Transverse colon (tissue), 4 donors: ENCODE measurements at regions not wholly inside any gene's neighbourhood (a gene's known extent, or its start where the extent isn't known, plus 50 kb on each side); places are given as distances from the start of the nearest gene placed in this dataset.

ENCODE experiments used
- DNase-seq: peaks from one replicate; pipeline ENCODE4 v3.0.0-alpha.2; 2019
- H3K27ac ChIP-seq, 4 donors: fragments of 200-600 bp; sonication (generic); 2 replicates each; pipeline ENCODE4 v1.5.1; 2016 to 2018; ENCODE audit warnings: inconsistent platforms in 4 of 4
- H3K27me3 ChIP-seq: fragments of 200-600 bp; sonication (generic); 2 replicates; pipeline ENCODE4 v1.5.1; 2017; ENCODE audit warnings: inconsistent platforms
- H3K36me3 ChIP-seq, 4 donors: fragments of 200-600 bp; sonication (generic); 2 replicates each; pipeline ENCODE4 v1.5.1; 2017 to 2019; ENCODE audit warnings: inconsistent platforms in 4 of 4
- H3K4me1 ChIP-seq, 4 donors: fragments of 200-600 bp; sonication (generic); 2 replicates each; pipeline ENCODE4 v1.5.1; 2017 to 2020; ENCODE audit warnings: inconsistent platforms in 4 of 4
- H3K4me3 ChIP-seq, 4 donors: fragments of 200-600 bp; sonication (generic); 1 replicate in 1 of 4; 2 replicates in 3 of 4; pipeline versions ENCODE4 v1.5.1 to v1.6.1; 2017 to 2019; ENCODE audit warnings: inconsistent platforms in 4 of 4
- H3K9me3 ChIP-seq, 2 donors: fragments of 200-600 bp; sonication (generic); 2 replicates each; pipeline ENCODE4 v1.5.1; 2017 to 2019; ENCODE audit warnings: inconsistent platforms in 2 of 2
- EP300 ChIP-seq: sonication (generic); formaldehyde crosslinking; IDR thresholded peaks from one replicate; pipeline ENCODE4 v1.6.1; 2017; ENCODE audit warnings: antibody characterized with exemption, low read depth
- POLR2A ChIP-seq: fragments of 450-650 bp; IDR thresholded peaks from one replicate; pipeline ENCODE4 v1.6.1; 2016; ENCODE audit warnings: antibody characterized with exemption, mild to moderate bottlenecking, moderate library complexity
- POLR2AphosphoS5 ChIP-seq, 3 donors: sonication (generic); formaldehyde crosslinking; IDR thresholded peaks; one replicate each; pipeline ENCODE4 v1.6.1; 2016; ENCODE audit warnings: antibody characterized with exemption in 3 of 3
- WGBS, 2 donors: methylation state at CpG; one replicate each; pipeline ENCODE4 v1.1.5; 2018; ENCODE audit warnings: low coverage in 1 of 2; 5-methylcytosine and 5-hydroxymethylcytosine counted together
- in situ Hi-C, 4 donors: fragments of 200-750 bp; cut with MboI; loops; one replicate each; pipeline versions ENCODE4 v1.15.0 to v1.15.1; 2017; ENCODE audit warnings: low sequenced_read_pairs in 3 of 4, low pct_ligation_motif_present in 1 of 4, low pct_unique_long_range_greater_than_20kb in 1 of 4
- intact Hi-C: fragments of 100-400 bp; cut with DNase I; formaldehyde crosslinking; loops from one replicate; pipeline ENCODE4 v1.15.1; 2023; ENCODE audit warnings: low total_unique reads
- TF ChIP-seq, protein P1 (sequence below), 5 experiments: fragments of 200-600 bp in 3 of 5; fragments of 450-650 bp in 2 of 5; sonication (generic) in 3 of 5; IDR thresholded peaks; 1 replicate in 2 of 5; 2 replicates in 3 of 5; pipeline ENCODE4 v1.5.1; 2016 to 2017; ENCODE audit warnings: antibody characterized with exemption in 5 of 5, inconsistent platforms in 3 of 5, mild to moderate bottlenecking in 2 of 5, moderate library complexity in 1 of 5

DNA sequence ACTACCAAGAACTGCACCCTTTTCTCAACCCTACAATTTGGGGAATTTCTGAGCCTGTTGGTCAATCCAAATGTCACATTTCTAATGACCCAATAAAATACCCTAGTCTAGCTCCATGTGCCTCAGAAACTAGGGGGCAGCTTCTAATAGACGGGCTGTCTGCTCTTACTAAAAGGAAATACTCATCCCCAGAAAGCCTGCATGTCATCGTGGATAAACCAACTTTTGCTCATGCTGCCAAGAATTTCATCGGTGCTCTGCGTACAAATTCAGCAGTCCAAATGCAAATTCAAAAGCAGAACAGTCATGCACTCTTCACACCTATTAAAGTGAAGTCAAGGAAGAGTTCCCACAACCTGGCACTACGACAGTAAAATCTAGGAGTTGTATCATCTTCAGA is 377.3 kb downstream of the LNPK start:
- DNase-seq = no peak
- Histone ChIP-seq H3K27me3 (no peaks in the 10 kb centered on the region), H3K36me3 (no peaks in the 10 kb centered on the region), H3K9me3 (no peaks in the 10 kb centered on the region), H3K4me3 (no peak overlapping the region), H3K27ac (no peak overlapping the region), H3K4me1 (peaks cover 0 to 5% (median 0%) of the 10 kb centered on the region in 4 donors)
- intact Hi-C loops (no loop called here), in situ Hi-C loops (no loop called here)
- WGBS, 2 donors = 51 to 66% methylated on average over 5 of the region's 5 CpGs
- TF ChIP-seq POLR2A (no peak), EP300 (no peak), POLR2AphosphoS5 (IDR thresholded peaks at IDR 0.05) (no peak)
- TF ChIP-seq, protein P1, sequence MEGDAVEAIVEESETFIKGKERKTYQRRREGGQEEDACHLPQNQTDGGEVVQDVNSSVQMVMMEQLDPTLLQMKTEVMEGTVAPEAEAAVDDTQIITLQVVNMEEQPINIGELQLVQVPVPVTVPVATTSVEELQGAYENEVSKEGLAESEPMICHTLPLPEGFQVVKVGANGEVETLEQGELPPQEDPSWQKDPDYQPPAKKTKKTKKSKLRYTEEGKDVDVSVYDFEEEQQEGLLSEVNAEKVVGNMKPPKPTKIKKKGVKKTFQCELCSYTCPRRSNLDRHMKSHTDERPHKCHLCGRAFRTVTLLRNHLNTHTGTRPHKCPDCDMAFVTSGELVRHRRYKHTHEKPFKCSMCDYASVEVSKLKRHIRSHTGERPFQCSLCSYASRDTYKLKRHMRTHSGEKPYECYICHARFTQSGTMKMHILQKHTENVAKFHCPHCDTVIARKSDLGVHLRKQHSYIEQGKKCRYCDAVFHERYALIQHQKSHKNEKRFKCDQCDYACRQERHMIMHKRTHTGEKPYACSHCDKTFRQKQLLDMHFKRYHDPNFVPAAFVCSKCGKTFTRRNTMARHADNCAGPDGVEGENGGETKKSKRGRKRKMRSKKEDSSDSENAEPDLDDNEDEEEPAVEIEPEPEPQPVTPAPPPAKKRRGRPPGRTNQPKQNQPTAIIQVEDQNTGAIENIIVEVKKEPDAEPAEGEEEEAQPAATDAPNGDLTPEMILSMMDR (IDR thresholded peaks at IDR 0.05) = no peak

DNA sequence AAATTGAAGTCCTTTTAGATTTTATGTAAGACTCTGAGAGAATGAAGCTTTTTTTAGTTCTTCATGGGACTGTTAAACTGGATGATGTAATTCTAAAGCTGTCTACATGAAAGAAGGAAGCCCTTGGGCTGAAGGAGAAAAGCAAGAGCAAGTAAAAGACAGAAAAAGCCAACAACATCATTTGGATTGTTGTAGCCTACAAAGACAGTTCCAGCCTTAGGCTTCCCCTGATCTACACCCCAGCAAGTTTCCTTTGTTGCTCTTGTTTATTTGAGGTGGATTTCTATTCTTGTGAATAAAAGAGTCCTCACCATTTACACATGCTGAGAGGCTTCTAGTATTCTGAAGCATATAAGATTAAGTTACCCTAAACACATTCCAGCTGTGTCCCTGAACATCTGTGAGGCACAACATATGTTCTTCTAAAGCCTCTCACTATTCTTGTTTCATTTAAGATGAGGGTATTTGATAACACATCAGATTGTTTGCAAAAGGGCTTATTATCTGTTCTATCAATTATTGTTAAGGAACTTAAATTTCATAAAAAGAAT is 377.8 kb downstream of the LNPK start:
- Histone ChIP-seq H3K27ac (no peak overlapping the region), H3K36me3 (no peaks in the 10 kb centered on the region), H3K4me3 (no peak overlapping the region), H3K27me3 (no peaks in the 10 kb centered on the region), H3K4me1 (peaks cover 0 to 5% (median 0%) of the 10 kb centered on the region in 4 donors), H3K9me3 (no peaks in the 10 kb centered on the region)
- TF ChIP-seq EP300 = no peak
- TF ChIP-seq POLR2AphosphoS5 (IDR thresholded peaks at IDR 0.05) = no peak
- TF ChIP-seq, protein P1 (IDR thresholded peaks at IDR 0.05) = no peak
- no peak for TF ChIP-seq POLR2A
- intact Hi-C loops (no loop called here), in situ Hi-C loops (no loop called here)
- no peak for DNase-seq

DNA sequence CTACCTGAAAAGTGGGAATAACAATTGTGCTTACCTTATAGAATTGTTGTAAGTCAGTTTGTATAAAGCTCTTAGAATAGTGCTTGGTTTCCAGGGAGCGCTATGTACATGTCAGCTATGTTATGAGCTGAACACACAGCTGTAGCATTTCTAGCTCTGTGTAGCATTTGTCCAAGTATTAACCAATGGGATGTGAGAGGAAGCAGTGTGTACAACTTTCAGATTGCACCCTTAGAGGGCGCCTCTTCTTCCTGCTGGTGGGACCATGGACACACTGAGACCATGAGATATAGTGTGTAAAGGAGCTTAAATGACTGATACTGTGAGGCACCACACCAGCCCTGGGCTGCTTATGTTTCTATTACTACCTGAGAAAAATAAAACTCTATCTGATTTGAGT is 380.2 kb downstream of the LNPK start:
- Histone ChIP-seq H3K9me3 (no peaks in the 10 kb centered on the region), H3K27me3 (no peaks in the 10 kb centered on the region), H3K27ac (no peak overlapping the region), H3K4me1 (peaks cover 0 to 5% (median 0%) of the 10 kb centered on the region in 4 donors), H3K4me3 (no peak overlapping the region), H3K36me3 (no peaks in the 10 kb centered on the region)
- intact Hi-C loops = no loop called here
- no peak for TF ChIP-seq POLR2AphosphoS5 (IDR thresholded peaks at IDR 0.05)
- TF ChIP-seq POLR2A = no peak
- TF ChIP-seq, protein P1 (IDR thresholded peaks at IDR 0.05) = no peak
- no peak for TF ChIP-seq EP300
- in situ Hi-C loops = no loop called here
- WGBS, 2 donors = 87 to 100% methylated on average over 2 of the region's 2 CpGs
- DNase-seq = no peak

DNA sequence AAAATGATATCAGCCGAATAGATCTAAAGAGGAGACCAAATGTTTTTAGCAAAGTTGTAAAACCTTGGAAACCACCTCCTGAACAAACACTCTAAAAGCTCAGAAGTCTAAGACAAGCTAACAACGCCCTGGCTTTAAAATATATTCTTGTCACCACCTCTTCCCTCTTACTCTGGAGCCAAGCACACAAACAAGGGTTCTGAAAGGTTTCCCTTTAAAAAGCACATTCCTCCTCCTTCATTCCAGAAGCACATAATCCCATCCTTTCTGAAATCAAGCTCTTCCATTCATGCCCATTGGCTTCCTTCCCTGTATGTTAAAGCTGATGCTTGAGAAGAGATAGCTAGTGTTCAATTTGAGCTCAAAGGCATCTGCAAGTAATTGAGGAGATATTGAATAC is 382.0 kb downstream of the LNPK start:
- no peaks in the 10 kb centered on the region for H3K36me3 ChIP-seq
- H3K4me1 ChIP-seq = peaks cover 0 to 5% (median 0%) of the 10 kb centered on the region in 4 donors
- DNase-seq = no peak
- H3K27ac ChIP-seq = no peak overlapping the region
- no peak overlapping the region for H3K4me3 ChIP-seq
- WGBS, 2 donors = 25 to 27% methylated on average over 2 of the region's 2 CpGs
- in situ Hi-C loops = no loop called here
- no peaks in the 10 kb centered on the region for H3K27me3 ChIP-seq
- H3K9me3 ChIP-seq = no peaks in the 10 kb centered on the region
- intact Hi-C loops = no loop called here
- TF ChIP-seq, protein P1 (IDR thresholded peaks at IDR 0.05) = no peak
- TF ChIP-seq POLR2AphosphoS5 (IDR thresholded peaks at IDR 0.05) = no peak
- no peak for TF ChIP-seq POLR2A
- no peak for TF ChIP-seq EP300
